ENCODE measurements at regions not wholly inside any gene's neighbourhood (a gene's known extent, or its start where the extent isn't known, plus 50 kb on each side); places are given as distances from the start of the nearest gene placed in this dataset.
"Not testable (repeated sequence)": the region's sequence is repeated elsewhere in the genome, so short reads cannot be mapped to it uniquely, and the experiment has no call there.

GRCh38 chr10:8283166-8283905, 228.8 kb downstream of the GATA3 start:
- Histone ChIP-seq H3K4me3 (ENCODE audit: low read depth, low read length) (no peak overlapping the region), H3K9me3 (ENCODE audit: control insufficient read depth, insufficient read depth, low read length) (no peaks in the 10 kb centered on the region), H3K36me3 (ENCODE audit: control insufficient read depth, insufficient read depth, low read length) (no peaks in the 10 kb centered on the region), H3K4me1 (ENCODE audit: control insufficient read depth, insufficient read depth, low read length) (no peaks in the 10 kb centered on the region), H3K27me3 (ENCODE audit: control insufficient read depth, insufficient read depth, low read length) (no peaks in the 10 kb centered on the region), H3K27ac (ENCODE audit: low read depth, low read length) (no peak overlapping the region)
- no peak for DNase-seq (ENCODE audit: low read depth in 4 of 6, low spot score in 6 of 6)
- WGBS (ENCODE audit: insufficient coverage), result 100% methylated on average over 1 of the region's 7 CpGs

GRCh38 chr10:8283986-8284385, 229.5 kb downstream of the GATA3 start:
- H3K4me1 ChIP-seq (ENCODE audit: control insufficient read depth, insufficient read depth, low read length), result no peaks in the 10 kb centered on the region
- no peak for DNase-seq (ENCODE audit: low read depth in 4 of 6, low spot score in 6 of 6)
- no peaks in the 10 kb centered on the region for H3K27me3 ChIP-seq (ENCODE audit: control insufficient read depth, insufficient read depth, low read length)
- H3K4me3 ChIP-seq (ENCODE audit: low read depth, low read length), result no peak overlapping the region
- H3K27ac ChIP-seq (ENCODE audit: low read depth, low read length), result no peak overlapping the region
- no peaks in the 10 kb centered on the region for H3K36me3 ChIP-seq (ENCODE audit: control insufficient read depth, insufficient read depth, low read length)
- H3K9me3 ChIP-seq (ENCODE audit: control insufficient read depth, insufficient read depth, low read length), result no peaks in the 10 kb centered on the region
- WGBS (ENCODE audit: insufficient coverage), result 95% methylated on average over 10 of the region's 11 CpGs

- not testable (repeated sequence) for H3K4me1 ChIP-seq (ENCODE audit: control insufficient read depth, insufficient read depth, low read length); H3K4me3 ChIP-seq (ENCODE audit: low read depth, low read length); H3K27ac ChIP-seq (ENCODE audit: low read depth, low read length); H3K27me3 ChIP-seq (ENCODE audit: control insufficient read depth, insufficient read depth, low read length); DNase-seq (ENCODE audit: low read depth in 4 of 6, low spot score in 6 of 6); H3K9me3 ChIP-seq (ENCODE audit: control insufficient read depth, insufficient read depth, low read length); H3K36me3 ChIP-seq (ENCODE audit: control insufficient read depth, insufficient read depth, low read length)
- WGBS (ENCODE audit: insufficient coverage), result no CpG with 5 or more reads among the region's 4 CpGs
Observed at GRCh38 chr10:8285970-8286369, 231.5 kb downstream of the GATA3 start.

- no peak for DNase-seq (ENCODE audit: low read depth in 4 of 6, low spot score in 6 of 6)
- H3K4me1 ChIP-seq (ENCODE audit: control insufficient read depth, insufficient read depth, low read length), result no peaks in the 10 kb centered on the region
- 76% methylated on average over 4 of the region's 9 CpGs for WGBS (ENCODE audit: insufficient coverage)
Observed at GRCh38 chr10:8288600-8288999, 234.1 kb downstream of the GATA3 start.

GRCh38 chr10:8289186-8289924, 234.9 kb downstream of the GATA3 start:
- Histone ChIP-seq H3K4me3 (ENCODE audit: low read depth, low read length) (no peak overlapping the region), H3K27me3 (ENCODE audit: control insufficient read depth, insufficient read depth, low read length) (no peaks in the 10 kb centered on the region), H3K4me1 (ENCODE audit: control insufficient read depth, insufficient read depth, low read length) (no peaks in the 10 kb centered on the region), H3K36me3 (ENCODE audit: control insufficient read depth, insufficient read depth, low read length) (no peaks in the 10 kb centered on the region), H3K27ac (ENCODE audit: low read depth, low read length) (no peak overlapping the region), H3K9me3 (ENCODE audit: control insufficient read depth, insufficient read depth, low read length) (no peaks in the 10 kb centered on the region)
- 51% methylated on average over 3 of the region's 4 CpGs for WGBS (ENCODE audit: insufficient coverage)
- DNase-seq (ENCODE audit: low read depth in 4 of 6, low spot score in 6 of 6), result peak in 1 of 6 donors; percentile 33

More at GRCh38 chr10:8288600-8288999, 234.1 kb downstream of the GATA3 start:
- no peaks in the 10 kb centered on the region for H3K9me3 ChIP-seq (ENCODE audit: control insufficient read depth, insufficient read depth, low read length)
- no peak overlapping the region for H3K4me3 ChIP-seq (ENCODE audit: low read depth, low read length)
- H3K27me3 ChIP-seq (ENCODE audit: control insufficient read depth, insufficient read depth, low read length), result no peaks in the 10 kb centered on the region
- no peak overlapping the region for H3K27ac ChIP-seq (ENCODE audit: low read depth, low read length)
- H3K36me3 ChIP-seq (ENCODE audit: control insufficient read depth, insufficient read depth, low read length), result no peaks in the 10 kb centered on the region

GRCh38 chr10:8294779-8295178, 240.3 kb downstream of the GATA3 start:
- DNase-seq (ENCODE audit: low read depth in 4 of 6, low spot score in 6 of 6), result peak in 1 of 6 donors; percentile 18
- no peak overlapping the region for H3K27ac ChIP-seq (ENCODE audit: low read depth, low read length)
- H3K36me3 ChIP-seq (ENCODE audit: control insufficient read depth, insufficient read depth, low read length), result no peaks in the 10 kb centered on the region
- H3K9me3 ChIP-seq (ENCODE audit: control insufficient read depth, insufficient read depth, low read length), result no peaks in the 10 kb centered on the region
- H3K4me1 ChIP-seq (ENCODE audit: control insufficient read depth, insufficient read depth, low read length), result peaks cover 5% of the 10 kb centered on the region
- no peak overlapping the region for H3K4me3 ChIP-seq (ENCODE audit: low read depth, low read length)
- WGBS (ENCODE audit: insufficient coverage), result no CpG with 5 or more reads among the region's 5 CpGs
- H3K27me3 ChIP-seq (ENCODE audit: control insufficient read depth, insufficient read depth, low read length), result peaks cover 15% of the 10 kb centered on the region

DNA sequence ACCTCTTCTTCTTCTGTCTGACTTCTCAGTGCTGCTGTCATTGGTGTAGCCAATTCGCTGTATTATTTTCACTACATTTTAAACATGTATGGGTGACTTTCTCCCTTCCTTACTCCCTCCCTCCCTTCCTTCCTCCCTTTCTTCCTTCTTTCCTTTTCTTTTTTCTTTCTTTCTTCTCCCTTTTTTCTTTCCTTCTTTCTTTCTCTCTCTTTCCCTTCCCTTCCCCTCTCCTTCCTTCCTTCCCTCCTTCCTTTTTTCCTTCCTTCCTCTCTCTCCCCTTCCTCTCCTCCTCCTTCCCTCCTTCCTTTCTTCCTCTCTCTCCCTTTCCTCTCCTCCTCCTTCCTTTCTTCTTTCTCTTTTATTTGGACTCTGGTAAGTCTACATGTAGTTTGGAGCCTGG, 240.8 kb downstream of the GATA3 start:
- Histone ChIP-seq H3K9me3 (ENCODE audit: control insufficient read depth, insufficient read depth, low read length) (no peaks in the 10 kb centered on the region), H3K27ac (ENCODE audit: low read depth, low read length) (no peak overlapping the region), H3K4me1 (ENCODE audit: control insufficient read depth, insufficient read depth, low read length) (peaks cover 5% of the 10 kb centered on the region), H3K27me3 (ENCODE audit: control insufficient read depth, insufficient read depth, low read length) (peaks cover 15% of the 10 kb centered on the region), H3K36me3 (ENCODE audit: control insufficient read depth, insufficient read depth, low read length) (no peaks in the 10 kb centered on the region), H3K4me3 (ENCODE audit: low read depth, low read length) (no peak overlapping the region)
- WGBS (ENCODE audit: insufficient coverage), result 100% methylated on average over 1 of the region's 1 CpG
- DNase-seq (ENCODE audit: low read depth in 4 of 6, low spot score in 6 of 6), result no peak

DNA sequence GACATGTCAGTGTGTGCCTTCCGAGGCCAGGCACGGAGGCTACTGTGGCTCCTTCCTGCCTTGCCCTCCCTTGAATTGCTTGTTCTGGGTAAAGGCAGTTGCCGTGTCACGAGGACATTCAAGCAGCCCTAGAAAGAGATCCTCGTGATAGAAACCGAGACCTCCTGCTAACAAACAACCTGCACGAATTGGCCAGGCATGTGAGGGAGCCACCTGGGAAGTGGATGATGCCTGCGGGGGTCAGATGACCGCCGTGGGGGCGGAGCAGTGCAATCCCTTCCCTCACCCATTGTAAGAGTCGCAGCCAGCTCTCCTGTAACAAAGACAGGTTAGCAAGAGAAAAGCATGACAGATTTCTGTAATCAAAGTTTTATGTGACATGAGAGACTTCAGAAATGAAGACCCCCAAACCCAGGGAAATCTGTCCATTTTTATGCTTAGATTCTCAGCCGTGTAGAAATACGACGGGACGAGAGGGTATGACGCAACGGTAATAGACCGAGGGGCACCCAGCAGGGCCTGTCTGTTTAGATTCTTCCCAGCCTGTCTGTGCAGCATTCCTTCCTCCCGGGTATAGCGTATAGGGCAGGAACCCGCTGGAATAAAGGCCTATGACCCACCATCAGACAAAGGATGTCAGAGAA, 241.7 kb downstream of the GATA3 start:
- 55% methylated on average over 19 of the region's 22 CpGs for WGBS (ENCODE audit: insufficient coverage)
- DNase-seq (ENCODE audit: low read depth in 4 of 6, low spot score in 6 of 6), result peak in 1 of 6 donors; percentile 7
- no peak overlapping the region for H3K4me3 ChIP-seq (ENCODE audit: low read depth, low read length)
- H3K9me3 ChIP-seq (ENCODE audit: control insufficient read depth, insufficient read depth, low read length), result no peaks in the 10 kb centered on the region
- H3K27ac ChIP-seq (ENCODE audit: low read depth, low read length), result no peak overlapping the region
- H3K36me3 ChIP-seq (ENCODE audit: control insufficient read depth, insufficient read depth, low read length), result no peaks in the 10 kb centered on the region
- H3K4me1 ChIP-seq (ENCODE audit: control insufficient read depth, insufficient read depth, low read length), result peaks cover 5% of the 10 kb centered on the region
- peaks cover 15% of the 10 kb centered on the region for H3K27me3 ChIP-seq (ENCODE audit: control insufficient read depth, insufficient read depth, low read length)

DNA sequence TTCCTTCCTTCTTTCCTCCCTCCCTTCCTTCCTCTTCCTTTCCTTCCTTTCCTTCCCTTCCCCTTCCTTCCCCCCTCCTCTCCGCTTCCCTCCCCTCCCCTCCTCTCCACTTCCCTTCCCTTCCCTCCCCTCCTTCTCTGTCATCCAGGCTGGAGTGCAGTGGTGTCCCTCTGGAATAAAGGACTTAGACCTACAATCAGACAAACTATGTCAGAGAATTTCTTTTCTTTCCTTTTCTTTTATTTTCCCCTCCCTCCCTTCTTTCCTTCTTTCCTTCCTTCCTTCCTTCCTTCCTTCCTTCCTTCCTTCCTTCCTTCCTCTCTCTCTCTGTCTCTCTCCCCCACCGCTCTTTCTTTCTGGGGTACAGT, 242.2 kb downstream of the GATA3 start:
- Histone ChIP-seq H3K36me3 (ENCODE audit: control insufficient read depth, insufficient read depth, low read length) (no peaks in the 10 kb centered on the region), H3K9me3 (ENCODE audit: control insufficient read depth, insufficient read depth, low read length) (no peaks in the 10 kb centered on the region), H3K27me3 (ENCODE audit: control insufficient read depth, insufficient read depth, low read length) (peaks cover 15% of the 10 kb centered on the region), H3K4me3 (ENCODE audit: low read depth, low read length) (no peak overlapping the region), H3K27ac (ENCODE audit: low read depth, low read length) (no peak overlapping the region), H3K4me1 (ENCODE audit: control insufficient read depth, insufficient read depth, low read length) (peaks cover 5% of the 10 kb centered on the region)
- DNase-seq (ENCODE audit: low read depth in 4 of 6, low spot score in 6 of 6), result no peak
- 60% methylated on average over 1 of the region's 2 CpGs for WGBS (ENCODE audit: insufficient coverage)
